ENCODE measurements at regions not wholly inside any gene's neighbourhood (a gene's known extent, or its start where the extent isn't known, plus 50 kb on each side); places are given as distances from the start of the nearest gene placed in this dataset.

DNA sequence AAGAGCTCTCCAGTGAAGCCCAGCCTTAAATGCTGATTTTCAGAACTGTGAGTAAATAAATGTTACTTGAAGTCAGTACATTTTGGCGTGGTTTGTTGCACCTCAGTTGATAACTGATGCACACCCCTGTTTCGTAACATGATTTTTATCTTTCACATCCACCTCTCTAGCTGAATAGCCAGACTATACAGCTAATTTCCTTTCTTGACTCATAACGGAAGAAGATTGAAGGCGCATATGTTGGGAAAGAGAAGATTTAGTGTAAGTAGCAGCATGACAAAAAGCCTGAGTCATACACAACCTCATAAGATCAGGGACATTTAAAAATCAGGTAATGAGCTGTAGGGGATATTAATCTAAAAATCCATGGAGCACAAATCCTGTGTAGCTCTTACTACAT is 716.2 kb upstream of the ZP4 start:
- TF ChIP-seq POLR2AphosphoS5 (IDR thresholded peaks at IDR 0.05; ENCODE audit: borderline replicate concordance, low read depth, low read length) (no peak), EZH2 (IDR thresholded peaks at IDR 0.05) (no peak), FOXP2 (optimal IDR thresholded peaks at IDR 0.05; ENCODE audit: control extremely low read depth, extremely low read length, insufficient read depth) (no peak)

Data from SK-N-MC (cell line).